H1 (cell line): ENCODE measurements at regions not wholly inside any gene's neighbourhood (a gene's known extent, or its start where the extent isn't known, plus 50 kb on each side); places are given as distances from the start of the nearest gene placed in this dataset.

Source experiments
- CTCF ChIA-PET: fragments of 300-600 bp; sonication (Branson Sonifier 250); formaldehyde crosslinking; loops from one replicate; lab custom pipeline; 2021; ENCODE audit not compliant: partially characterized antibody; lab: Charles Lee
- POLR2A ChIA-PET: fragments of 300-600 bp; sonication (Branson Sonifier 250); formaldehyde crosslinking; loops from one replicate; lab custom pipeline; 2021; ENCODE audit warnings: inconsistent platforms; ENCODE audit not compliant: partially characterized antibody; lab: Charles Lee
- DNase-seq, 2 experiments: peaks; one replicate each; pipeline versions ENCODE4 v3.0.0 to v3.0.0-alpha.2; 2010 to 2022; ENCODE audit warnings: low spot score in 2 of 2, low read depth in 1 of 2, mixed read lengths in 1 of 2
- FAIRE-seq: peaks from 2 replicates; lab custom pipeline; 2011; peaks lifted over from hg19 to GRCh38; lab: Jason Lieb, UNC
- H2AFZ ChIP-seq: 2 replicates; pipeline ENCODE4 v1.8.1; 2012; ENCODE audit warnings: low read length, inconsistent platforms
- H2AK5ac ChIP-seq: 2 replicates; pipeline ENCODE4 v1.6.1; 2013; ENCODE audit warnings: low read depth, low read length
- H2BK120ac ChIP-seq: replicated peaks from 2 replicates; pipeline ENCODE3; 2013; ENCODE audit warnings: low read depth, low read length, inconsistent platforms
- H2BK12ac ChIP-seq: 2 replicates; pipeline ENCODE4 v1.6.1; 2013; ENCODE audit warnings: low read depth, low read length
- H2BK15ac ChIP-seq: 2 replicates; pipeline ENCODE4 v1.6.1; 2013; ENCODE audit warnings: low read length
- H2BK20ac ChIP-seq: 2 replicates; pipeline ENCODE4 v1.6.1; 2013; ENCODE audit warnings: low read length
- H2BK5ac ChIP-seq: 2 replicates; pipeline ENCODE4 v1.6.1; 2013; ENCODE audit warnings: low read depth, low read length
- H3K14ac ChIP-seq: 2 replicates; pipeline ENCODE4 v1.6.1; 2013; ENCODE audit warnings: inconsistent platforms; ENCODE audit not compliant: insufficient read length
- H3K18ac ChIP-seq: 2 replicates; pipeline ENCODE4 v1.6.1; 2013; ENCODE audit warnings: low read length; ENCODE audit errors: extremely low read depth
- H3K23ac ChIP-seq: 2 replicates; pipeline ENCODE4 v1.6.1; 2013; ENCODE audit warnings: inconsistent platforms; ENCODE audit not compliant: insufficient read length
- H3K23me2 ChIP-seq: 2 replicates; pipeline ENCODE4 v1.6.1; 2013; ENCODE audit warnings: low read depth, low read length
- H3K27ac ChIP-seq: 2 replicates; pipeline ENCODE4 v1.6.1; 2011; ENCODE audit warnings: low read depth, low read length, inconsistent platforms
- H3K27me3 ChIP-seq, 4 experiments: replicated peaks in 1 of 4; 1 replicate in 1 of 4; 2 replicates in 3 of 4; pipeline versions ENCODE4 v1.6.1 to v1.8.1; 2011 to 2013; ENCODE audit warnings: low read length in 3 of 4, mild to moderate bottlenecking in 3 of 4, inconsistent platforms in 2 of 4, mixed read lengths in 2 of 4, moderate library complexity in 1 of 4; ENCODE audit not compliant: control insufficient read depth in 3 of 4, insufficient read depth in 3 of 4; ENCODE audit errors: extremely low read depth in 1 of 4
- H3K36me3 ChIP-seq, 4 experiments: 2 replicates each; pipeline versions ENCODE4 v1.6.1 to v1.8.1; 2011 to 2013; ENCODE audit warnings: mild to moderate bottlenecking in 4 of 4, low read length in 3 of 4, moderate library complexity in 2 of 4, control low read depth in 1 of 4, inconsistent platforms in 1 of 4; ENCODE audit not compliant: insufficient read depth in 4 of 4, control insufficient read depth in 2 of 4
- H3K4ac ChIP-seq: replicated peaks from 2 replicates; pipeline ENCODE3; 2013; ENCODE audit warnings: low read length, low read depth, mixed read lengths, inconsistent platforms; ENCODE audit not compliant: insufficient read length
- H3K4me1 ChIP-seq, 4 experiments: replicated peaks in 1 of 4; 1 replicate in 1 of 4; 2 replicates in 3 of 4; pipeline versions ENCODE4 v1.6.1 to v1.8.1; 2011 to 2013; ENCODE audit warnings: low read length in 3 of 4, inconsistent platforms in 2 of 4, mixed read lengths in 1 of 4; ENCODE audit not compliant: insufficient read depth in 4 of 4, control insufficient read depth in 3 of 4
- H3K4me2 ChIP-seq, 2 experiments: 2 replicates each; pipeline versions ENCODE4 v1.6.1 to v1.8.1; 2011 to 2013; ENCODE audit warnings: low read depth in 2 of 2, low read length in 2 of 2, control low read depth in 1 of 2, inconsistent platforms in 1 of 2, mild to moderate bottlenecking in 1 of 2; ENCODE audit not compliant: insufficient read depth in 1 of 2
- H3K4me3 ChIP-seq, 4 experiments: fragments of 200-600, 300-600 bp in 1 of 4; sonication (generic), shearing (Covaris generic), sonication (Bioruptor Twin) in 1 of 4; 2 replicates each; pipeline versions ENCODE4 v1.5.1 to v1.8.1; 2011 to 2016; ENCODE audit warnings: low read length in 4 of 4, low read depth in 3 of 4, control low read depth in 2 of 4, inconsistent platforms in 2 of 4, mild to moderate bottlenecking in 2 of 4, mixed read lengths in 1 of 4, moderate library complexity in 1 of 4; ENCODE audit not compliant: insufficient read depth in 2 of 4; ENCODE audit errors: extremely low read depth in 1 of 4
- H3K56ac ChIP-seq: replicated peaks from 2 replicates; pipeline ENCODE3; 2013; ENCODE audit warnings: low read depth, mild to moderate bottlenecking, mixed read lengths, low read length, inconsistent platforms; ENCODE audit not compliant: insufficient read length
- H3K79me1 ChIP-seq: 2 replicates; pipeline ENCODE4 v1.6.1; 2013; ENCODE audit warnings: low read depth, low read length, control low read depth
- H3K79me2 ChIP-seq, 2 experiments: 2 replicates each; pipeline versions ENCODE4 v1.6.1 to v1.8.1; 2012 to 2013; ENCODE audit warnings: low read length in 2 of 2, mild to moderate bottlenecking in 2 of 2, inconsistent platforms in 1 of 2; ENCODE audit not compliant: insufficient read depth in 2 of 2, control insufficient read depth in 1 of 2
- H3K9ac ChIP-seq, 4 experiments: replicated peaks in 1 of 4; 1 replicate in 1 of 4; 2 replicates in 3 of 4; pipeline versions ENCODE4 v1.6.1 to v1.8.1; 2011 to 2013; ENCODE audit warnings: low read depth in 3 of 4, low read length in 3 of 4, control low read depth in 2 of 4, mild to moderate bottlenecking in 2 of 4, moderate library complexity in 2 of 4, inconsistent platforms in 1 of 4; ENCODE audit errors: extremely low read depth in 1 of 4
- H3K9me3 ChIP-seq, 2 experiments: 2 replicates each; pipeline versions ENCODE4 v1.6.1 to v1.8.1; 2012 to 2013; ENCODE audit warnings: mild to moderate bottlenecking in 2 of 2, moderate library complexity in 2 of 2, control low read depth in 1 of 2, inconsistent platforms in 1 of 2, low read depth in 1 of 2, low read length in 1 of 2, mixed read lengths in 1 of 2; ENCODE audit not compliant: insufficient read depth in 2 of 2
- H4K20me1 ChIP-seq, 2 experiments: replicated peaks in 1 of 2; 2 replicates each; pipeline versions ENCODE3 to v1.8.1; 2011 to 2013; ENCODE audit warnings: inconsistent platforms in 2 of 2, low read length in 2 of 2, mild to moderate bottlenecking in 1 of 2; ENCODE audit not compliant: insufficient read depth in 2 of 2, control insufficient read depth in 1 of 2
- H4K5ac ChIP-seq: 2 replicates; pipeline ENCODE4 v1.6.1; 2013; ENCODE audit warnings: low read length, low read depth, mixed read lengths, inconsistent platforms; ENCODE audit not compliant: insufficient read length
- H4K8ac ChIP-seq: 2 replicates; pipeline ENCODE4 v1.8.0; 2013; ENCODE audit warnings: mild to moderate bottlenecking, moderate library complexity, low read length, inconsistent platforms; ENCODE audit not compliant: insufficient read depth; ENCODE audit errors: extremely low read depth
- H4K91ac ChIP-seq: replicated peaks from 2 replicates; pipeline ENCODE3; 2013; ENCODE audit warnings: low read length, mixed read lengths, inconsistent platforms; ENCODE audit not compliant: insufficient read length
- KDM4A ChIP-seq: IDR thresholded peaks from one replicate; pipeline ENCODE4 v1.7.1; 2012; ENCODE audit warnings: low read depth, mild to moderate bottlenecking, moderate library complexity, low read length, inconsistent platforms; ENCODE audit not compliant: severe bottlenecking
- RFX5 ChIP-seq: IDR thresholded peaks from 2 replicates; pipeline ENCODE4 v1.6.1; 2011; ENCODE audit warnings: low read depth, low read length, improper control_type of control experiment, borderline replicate concordance
- SP4 ChIP-seq: IDR thresholded peaks from 2 replicates; pipeline ENCODE4 v1.6.1; 2012; ENCODE audit warnings: low read length, inconsistent platforms
- WGBS, 2 experiments: shearing (Covaris generic) in 1 of 2; methylation state at CpG; one replicate each; pipeline versions ENCODE4 v1.1.6 to v1.1.7; 2013 to 2015; ENCODE audit warnings: low lambda C conversion rate in 2 of 2, mixed read lengths in 2 of 2, inconsistent platforms in 1 of 2, low coverage in 1 of 2, missing lambda C conversion rate in 1 of 2; ENCODE audit not compliant: insufficient replicate concordance in 2 of 2, insufficient coverage in 1 of 2, insufficient read length in 1 of 2; ENCODE audit errors: extremely low coverage in 1 of 2, missing lambda C conversion rate in 1 of 2; 5-methylcytosine and 5-hydroxymethylcytosine counted together
- TF ChIP-seq, protein P1 (sequence below): IDR thresholded peaks from 2 replicates; pipeline ENCODE4 v1.6.1; 2011; ENCODE audit warnings: low read length, improper control_type of control experiment

DNA sequence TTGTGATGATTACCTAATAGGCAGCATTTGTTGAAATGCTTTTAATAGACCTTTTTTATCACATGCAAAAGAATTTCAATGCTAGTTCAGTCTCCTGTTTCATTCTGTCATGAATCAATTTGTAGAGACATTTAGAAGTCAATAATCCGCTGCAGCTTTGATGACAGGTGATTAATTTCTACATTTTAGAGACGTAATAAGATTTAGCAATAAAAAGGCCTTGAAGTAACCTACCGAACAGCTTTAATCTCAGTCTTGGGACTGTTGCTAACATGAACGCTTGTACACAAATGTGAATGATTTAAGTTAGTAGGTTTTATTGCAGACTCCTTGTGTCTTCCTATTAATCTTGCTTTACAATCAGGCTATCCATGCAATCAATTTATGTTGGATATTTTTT is 186.5 kb downstream of the MZT1 start:
- no peak overlapping the region for H4K8ac ChIP-seq
- no peaks in the 10 kb centered on the region for H3K79me1 ChIP-seq
- H4K20me1 ChIP-seq: no peaks in the 10 kb centered on the region
- H3K4me3 ChIP-seq: no peak overlapping the region
- H3K14ac ChIP-seq: no peak overlapping the region
- no peak overlapping the region for H4K5ac ChIP-seq
- H3K9me3 ChIP-seq: no peaks in the 10 kb centered on the region
- H3K4me2 ChIP-seq: no peak overlapping the region
- H3K27ac ChIP-seq: no peak overlapping the region
- H3K23ac ChIP-seq: no peak overlapping the region
- CTCF ChIA-PET: interaction anchor here (1.2 to 2.6 kb wide), 3 partner anchors 11 to 357 kb away, joined by 3 to 11 read pairs (median 3); no protein-coding TSS in a partner anchor
- H3K4me1 ChIP-seq: no peaks in the 10 kb centered on the region
- no peak overlapping the region for H2BK12ac ChIP-seq
- no peaks in the 10 kb centered on the region for H3K23me2 ChIP-seq
- no peaks in the 10 kb centered on the region for H3K79me2 ChIP-seq
- no peak overlapping the region for H2AK5ac ChIP-seq
- FAIRE-seq: no peak
- 91% methylated on average over 4 of the region's 4 CpGs; no CpG with 5 or more reads in 1 of the 2 experiments for WGBS, 2 experiments
- H2BK120ac ChIP-seq: no peak overlapping the region
- H3K56ac ChIP-seq: no peak overlapping the region
- POLR2A ChIA-PET: no interaction called here
- H2BK20ac ChIP-seq: no peak overlapping the region
- TF ChIP-seq RFX5 (no peak), SP4 (no peak), KDM4A (no peak)
- TF ChIP-seq, protein P1, sequence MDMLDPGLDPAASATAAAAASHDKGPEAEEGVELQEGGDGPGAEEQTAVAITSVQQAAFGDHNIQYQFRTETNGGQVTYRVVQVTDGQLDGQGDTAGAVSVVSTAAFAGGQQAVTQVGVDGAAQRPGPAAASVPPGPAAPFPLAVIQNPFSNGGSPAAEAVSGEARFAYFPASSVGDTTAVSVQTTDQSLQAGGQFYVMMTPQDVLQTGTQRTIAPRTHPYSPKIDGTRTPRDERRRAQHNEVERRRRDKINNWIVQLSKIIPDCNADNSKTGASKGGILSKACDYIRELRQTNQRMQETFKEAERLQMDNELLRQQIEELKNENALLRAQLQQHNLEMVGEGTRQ: no peak
- H3K9ac ChIP-seq: no peak overlapping the region
- H2BK5ac ChIP-seq: no peak overlapping the region
- no peak overlapping the region for H4K91ac ChIP-seq
- H3K36me3 ChIP-seq: no peaks in the 10 kb centered on the region
- H2AFZ ChIP-seq: no peak overlapping the region
- no peak overlapping the region for H3K18ac ChIP-seq
- no peak for DNase-seq
- no peak overlapping the region for H2BK15ac ChIP-seq
- H3K27me3 ChIP-seq: no peaks in the 10 kb centered on the region
- H3K4ac ChIP-seq: no peak overlapping the region
